NCI-H1092 (cell line): ENCODE measurements at regions not wholly inside any gene's neighbourhood (a gene's known extent, or its start where the extent isn't known, plus 50 kb on each side); places are given as distances from the start of the nearest gene placed in this dataset.
"Not testable (repeated sequence)": the region's sequence is repeated elsewhere in the genome, so short reads cannot be mapped to it uniquely, and the experiment has no call there.

Source experiments
- DNase-seq: peaks from one replicate; lab custom pipeline; 2025; lab: John Stamatoyannopoulos, UW

- no peak for DNase-seq
Measured at GRCh38 chr5:116740771-116741170, 166.1 kb upstream of the SEMA6A start.

DNA sequence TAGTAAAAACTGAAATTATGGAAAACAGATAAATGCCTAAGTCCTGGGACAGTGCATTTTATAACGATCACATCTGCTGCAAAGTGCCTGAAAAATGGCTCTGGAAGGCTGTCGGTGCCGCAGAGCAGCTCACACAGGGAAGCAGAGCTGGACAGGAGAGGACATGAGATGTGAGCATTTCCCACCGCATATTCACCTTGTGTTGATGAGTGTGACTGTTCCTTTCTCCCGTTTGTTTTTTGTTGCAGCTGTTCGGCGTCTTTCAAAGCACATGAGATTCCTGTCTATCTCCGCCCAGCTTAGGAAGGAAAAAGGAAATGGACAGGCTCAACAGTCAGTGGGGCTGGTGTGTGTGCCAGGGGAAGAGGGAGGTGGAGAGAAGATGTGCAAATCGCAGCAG is 164.9 kb upstream of the SEMA6A start:
- no peak for DNase-seq

GRCh38 chr5:116738615-116739261 is 164.1 kb upstream of the SEMA6A start:
- DNase-seq, result no peak

GRCh38 chr5:116738239-116738614 is 163.6 kb upstream of the SEMA6A start:
- DNase-seq, result peak; percentile 31

- DNase-seq, result no peak
Measured at GRCh38 chr5:116736671-116737070, 162.0 kb upstream of the SEMA6A start.

GRCh38 chr5:116733991-116734975 is 159.7 kb upstream of the SEMA6A start:
- no peak for DNase-seq

GRCh38 chr5:116732591-116732990 is 158.0 kb upstream of the SEMA6A start:
- no peak for DNase-seq

GRCh38 chr5:116731432-116731831 is 156.8 kb upstream of the SEMA6A start:
- no peak for DNase-seq

GRCh38 chr5:116730706-116731105 is 156.1 kb upstream of the SEMA6A start:
- DNase-seq, result no peak

GRCh38 chr5:116730185-116730584 is 155.6 kb upstream of the SEMA6A start:
- no peak for DNase-seq

GRCh38 chr5:116727248-116727647 is 152.6 kb upstream of the SEMA6A start:
- DNase-seq, result no peak

DNA sequence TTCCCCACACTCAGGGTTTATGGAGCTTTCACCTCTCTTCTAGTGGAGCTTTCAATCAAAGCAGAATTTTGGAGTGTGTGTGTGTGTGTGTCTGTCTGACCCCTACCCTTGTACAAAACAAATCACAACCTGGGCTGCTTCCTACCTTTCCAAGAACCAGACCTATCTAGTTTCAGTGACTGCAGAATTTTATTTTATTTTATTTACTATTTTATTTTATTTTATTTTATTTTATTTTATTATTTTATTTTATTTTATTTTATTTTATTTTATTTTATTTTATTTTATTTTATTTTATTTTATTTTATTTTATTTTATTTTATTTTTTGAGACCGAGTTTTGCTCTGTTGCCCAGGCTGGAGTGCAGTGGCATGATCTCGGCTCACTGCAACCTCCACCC is 151.6 kb upstream of the SEMA6A start:
- not testable (repeated sequence) for DNase-seq

GRCh38 chr5:116724971-116725370 is 150.3 kb upstream of the SEMA6A start:
- no peak for DNase-seq

DNA sequence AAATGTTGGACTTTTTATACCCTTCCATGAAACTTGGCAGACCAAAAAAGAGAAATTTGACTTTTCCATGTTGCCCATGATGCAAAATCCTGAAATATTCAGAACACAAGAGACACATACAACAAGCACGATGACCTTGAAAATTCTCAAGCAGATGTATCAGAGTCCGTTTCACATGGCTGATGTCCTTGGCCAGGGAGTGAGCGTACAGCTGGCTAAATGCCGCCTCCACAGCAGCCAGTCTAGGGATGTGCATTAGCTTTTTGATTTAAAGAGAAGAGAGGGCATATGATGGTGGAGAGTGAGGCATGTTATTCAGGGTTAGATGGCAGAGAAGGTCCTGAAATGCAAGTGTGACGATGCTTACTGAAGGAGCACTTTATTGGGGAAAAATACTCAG is 148.0 kb upstream of the SEMA6A start:
- DNase-seq, result no peak

GRCh38 chr5:116719106-116719505 is 144.5 kb upstream of the SEMA6A start:
- no peak for DNase-seq

DNA sequence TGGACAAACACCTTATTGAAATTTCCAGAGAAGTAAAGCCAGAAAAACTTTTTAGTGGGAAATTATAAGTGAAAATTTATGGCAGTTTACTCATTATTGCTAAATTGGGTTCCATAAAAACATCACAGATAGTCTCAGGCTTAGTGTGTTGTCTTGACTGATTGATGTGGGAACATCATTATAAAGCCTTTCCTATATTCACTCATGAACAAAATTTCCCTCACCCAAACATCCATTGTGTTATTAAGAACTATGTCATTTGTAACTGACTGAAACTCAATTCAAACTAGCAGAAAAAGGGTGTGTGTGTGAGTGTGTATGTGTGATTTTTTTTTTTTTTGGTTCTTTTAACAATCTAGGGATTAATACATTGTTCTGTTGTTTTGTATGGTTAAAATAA is 143.7 kb upstream of the SEMA6A start:
- DNase-seq, result no peak

DNA sequence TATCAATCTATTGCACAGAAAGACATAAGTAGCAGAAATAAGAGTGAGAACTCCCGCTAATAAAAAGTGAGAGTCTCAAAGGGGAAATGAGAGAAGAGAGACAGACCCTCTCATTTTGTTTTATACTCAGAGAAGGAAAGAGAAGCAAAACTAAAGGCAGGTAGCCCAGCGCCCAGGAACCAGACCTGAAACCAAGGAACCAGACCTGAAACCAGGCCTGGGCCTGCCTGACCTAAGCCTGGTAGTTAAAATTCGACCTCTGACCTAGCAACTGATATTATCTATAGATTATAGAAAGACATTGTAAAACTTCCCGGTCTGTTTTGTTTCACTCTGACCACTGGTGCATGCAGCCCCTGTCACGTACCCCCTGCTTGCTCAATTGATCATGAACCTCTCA is 134.5 kb upstream of the SEMA6A start:
- no peak for DNase-seq

- not testable (repeated sequence) for DNase-seq
Measured at GRCh38 chr5:116705121-116705519, 130.5 kb upstream of the SEMA6A start.

GRCh38 chr5:116703941-116704340 is 129.3 kb upstream of the SEMA6A start:
- no peak for DNase-seq

- no peak for DNase-seq
Measured at GRCh38 chr5:116703328-116703727, 128.7 kb upstream of the SEMA6A start.

DNA sequence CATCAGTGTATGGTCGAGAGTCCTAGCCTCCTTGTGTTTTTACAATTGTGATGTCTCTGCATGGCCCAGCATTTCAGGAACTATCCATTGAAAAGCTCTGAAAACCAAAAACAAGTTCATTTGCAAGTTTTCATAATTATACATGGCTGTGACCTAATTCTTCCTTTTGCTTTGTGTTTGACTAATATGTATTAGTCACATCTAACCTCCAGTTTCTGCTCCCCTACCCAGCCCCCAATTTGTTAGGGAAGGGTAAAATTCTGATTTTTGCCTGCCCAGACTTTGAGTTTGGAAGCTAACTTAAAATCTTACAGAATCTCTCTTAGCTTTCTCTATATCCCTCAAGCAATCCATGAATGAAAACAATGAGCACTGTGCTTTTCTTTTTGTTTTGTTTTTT is 128.2 kb upstream of the SEMA6A start:
- no peak for DNase-seq

DNA sequence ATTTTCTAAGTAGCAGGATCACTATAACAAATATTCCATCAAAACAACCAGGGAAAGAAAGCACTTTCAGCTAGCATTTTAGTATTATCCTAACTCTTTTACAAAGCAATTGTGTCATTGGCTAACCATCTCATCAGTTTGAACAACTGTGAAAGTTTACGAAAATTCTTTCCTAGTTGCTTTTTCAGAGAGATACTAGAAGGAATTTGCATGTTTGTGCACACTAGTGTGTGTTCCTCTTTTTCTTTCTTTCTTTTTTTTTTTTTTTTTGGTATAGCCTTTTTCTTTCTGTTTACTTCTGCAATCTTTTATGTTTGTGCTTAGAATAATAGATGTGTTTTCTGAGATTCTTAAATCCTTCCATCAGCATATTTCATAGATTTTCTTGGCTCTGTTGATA is 124.7 kb upstream of the SEMA6A start:
- DNase-seq, result no peak

DNA sequence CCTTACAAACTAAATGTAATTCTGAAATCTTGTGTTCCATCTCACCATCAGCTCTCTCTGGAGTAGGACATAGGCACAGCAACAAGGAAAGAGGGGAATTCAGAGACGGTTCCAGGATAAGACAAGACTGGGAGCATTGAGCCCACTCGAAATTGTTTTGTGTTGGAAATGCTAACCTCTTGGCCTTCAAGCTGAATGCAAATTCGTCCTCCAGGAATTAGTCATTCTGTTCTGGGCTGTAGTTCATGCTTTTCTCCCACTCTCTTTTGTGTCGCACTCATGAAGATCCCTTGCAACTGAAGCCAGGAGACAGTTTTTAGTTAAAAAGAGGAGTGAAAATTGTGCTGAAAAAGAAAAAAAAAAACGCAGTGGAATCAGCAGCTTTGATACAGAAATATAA is 121.7 kb upstream of the SEMA6A start:
- no peak for DNase-seq
